ENCODE measurements at regions not wholly inside any gene's neighbourhood (a gene's known extent, or its start where the extent isn't known, plus 50 kb on each side); places are given as distances from the start of the nearest gene placed in this dataset.
"Not testable (repeated sequence)": the region's sequence is repeated elsewhere in the genome, so short reads cannot be mapped to it uniquely, and the experiment has no call there.

GRCh38 chr9:109653470-109653869 lies 126.5 kb upstream of the PALM2AKAP2 start:
- in situ Hi-C loops (cut with HindIII; ENCODE audit: low sequenced_read_pairs), result no loop called here

- in situ Hi-C loops (cut with HindIII; ENCODE audit: low sequenced_read_pairs), result not testable (repeated sequence)
Observed at GRCh38 chr9:109663978-109664377, 116.0 kb upstream of the PALM2AKAP2 start.

GRCh38 chr9:109665736-109666135 lies 114.3 kb upstream of the PALM2AKAP2 start:
- in situ Hi-C loops (cut with HindIII; ENCODE audit: low sequenced_read_pairs), result not testable (repeated sequence)

GRCh38 chr9:109681301-109681700 lies 98.7 kb upstream of the PALM2AKAP2 start:
- in situ Hi-C loops (cut with HindIII; ENCODE audit: low sequenced_read_pairs), result no loop called here

- in situ Hi-C loops (cut with HindIII; ENCODE audit: low sequenced_read_pairs), result no loop called here
Observed at GRCh38 chr9:109682227-109682626, 97.8 kb upstream of the PALM2AKAP2 start.

GRCh38 chr9:109683521-109683920 lies 96.5 kb upstream of the PALM2AKAP2 start:
- in situ Hi-C loops (cut with HindIII; ENCODE audit: low sequenced_read_pairs), result no loop called here

GRCh38 chr9:109689701-109690100 lies 90.3 kb upstream of the PALM2AKAP2 start:
- in situ Hi-C loops (cut with HindIII; ENCODE audit: low sequenced_read_pairs), result no loop called here

GRCh38 chr9:109699019-109699418 lies 81.0 kb upstream of the PALM2AKAP2 start:
- in situ Hi-C loops (cut with HindIII; ENCODE audit: low sequenced_read_pairs), result no loop called here

- in situ Hi-C loops (cut with HindIII; ENCODE audit: low sequenced_read_pairs), result no loop called here
Observed at GRCh38 chr9:109704546-109704945, 75.5 kb upstream of the PALM2AKAP2 start.

- in situ Hi-C loops (cut with HindIII; ENCODE audit: low sequenced_read_pairs), result no loop called here
Observed at GRCh38 chr9:109705515-109705914, 74.5 kb upstream of the PALM2AKAP2 start.

- in situ Hi-C loops (cut with HindIII; ENCODE audit: low sequenced_read_pairs), result no loop called here
Observed at GRCh38 chr9:109707355-109707754, 72.6 kb upstream of the PALM2AKAP2 start.

GRCh38 chr9:109708451-109708945 lies 71.5 kb upstream of the PALM2AKAP2 start:
- in situ Hi-C loops (cut with HindIII; ENCODE audit: low sequenced_read_pairs), result no loop called here

GRCh38 chr9:109709866-109710265 lies 70.1 kb upstream of the PALM2AKAP2 start:
- in situ Hi-C loops (cut with HindIII; ENCODE audit: low sequenced_read_pairs), result no loop called here

- in situ Hi-C loops (cut with HindIII; ENCODE audit: low sequenced_read_pairs), result no loop called here
Observed at GRCh38 chr9:109710830-109711229, 69.2 kb upstream of the PALM2AKAP2 start.

- in situ Hi-C loops (cut with HindIII; ENCODE audit: low sequenced_read_pairs), result no loop called here
Observed at GRCh38 chr9:109715344-109715743, 64.7 kb upstream of the PALM2AKAP2 start.

GRCh38 chr9:109716631-109717030 lies 63.4 kb upstream of the PALM2AKAP2 start:
- in situ Hi-C loops (cut with HindIII; ENCODE audit: low sequenced_read_pairs), result no loop called here

GRCh38 chr9:109717342-109717741 lies 62.7 kb upstream of the PALM2AKAP2 start:
- in situ Hi-C loops (cut with HindIII; ENCODE audit: low sequenced_read_pairs), result no loop called here

- in situ Hi-C loops (cut with HindIII; ENCODE audit: low sequenced_read_pairs), result no loop called here
Observed at GRCh38 chr9:109718861-109719260, 61.1 kb upstream of the PALM2AKAP2 start.

- in situ Hi-C loops (cut with HindIII; ENCODE audit: low sequenced_read_pairs), result loop anchor here (10.0 kb wide), 1 partner anchor 74 kb away; no protein-coding TSS in a partner anchor
Observed at GRCh38 chr9:109721001-109721400, 59.0 kb upstream of the PALM2AKAP2 start.

GRCh38 chr9:109722007-109722406 lies 58.0 kb upstream of the PALM2AKAP2 start:
- in situ Hi-C loops (cut with HindIII; ENCODE audit: low sequenced_read_pairs), result loop anchor here (10.0 kb wide), 1 partner anchor 73 kb away; no protein-coding TSS in a partner anchor

GRCh38 chr9:109723781-109724180 lies 56.2 kb upstream of the PALM2AKAP2 start:
- in situ Hi-C loops (cut with HindIII; ENCODE audit: low sequenced_read_pairs), result loop anchor here (10.0 kb wide), 1 partner anchor 71 kb away; no protein-coding TSS in a partner anchor

GRCh38 chr9:109725460-109725859 lies 54.5 kb upstream of the PALM2AKAP2 start:
- in situ Hi-C loops (cut with HindIII; ENCODE audit: low sequenced_read_pairs), result loop anchor here (10.0 kb wide), 1 partner anchor 69 kb away; no protein-coding TSS in a partner anchor

GRCh38 chr9:109726119-109726518 lies 53.9 kb upstream of the PALM2AKAP2 start:
- in situ Hi-C loops (cut with HindIII; ENCODE audit: low sequenced_read_pairs), result loop anchor here (10.0 kb wide), 1 partner anchor 69 kb away; no protein-coding TSS in a partner anchor
